ENCODE measurements at regions not wholly inside any gene's neighbourhood (a gene's known extent, or its start where the extent isn't known, plus 50 kb on each side); places are given as distances from the start of the nearest gene placed in this dataset.

- no peaks in the 10 kb centered on the region for H3K79me1 ChIP-seq (ENCODE audit: low read length)
- no peak overlapping the region for H2BK120ac ChIP-seq (ENCODE audit: low read depth, low read length)
- H3K79me2 ChIP-seq (ENCODE audit: control insufficient read depth, insufficient read depth, low read length) = no peaks in the 10 kb centered on the region
- no CpG with 5 or more reads among the region's 5 CpGs for WGBS (ENCODE audit: extremely low coverage, insufficient coverage, low lambda C conversion rate)
- no peak overlapping the region for H4K5ac ChIP-seq (ENCODE audit: low read length)
- no peak overlapping the region for H3K23ac ChIP-seq (ENCODE audit: low read length)
- no peaks in the 10 kb centered on the region for H3K27me3 ChIP-seq (ENCODE audit: insufficient read depth, low read length, poor library complexity)
- no peak overlapping the region for H3K4me2 ChIP-seq (ENCODE audit: low read length)
- no peak for DNase-seq
- H4K8ac ChIP-seq (ENCODE audit: low read depth, low read length) = no peak overlapping the region
- H3K4me1 ChIP-seq (ENCODE audit: control insufficient read depth, low read depth, low read length) = no peaks in the 10 kb centered on the region
- H2AK5ac ChIP-seq (ENCODE audit: low read length) = no peak overlapping the region
- no peaks in the 10 kb centered on the region for H3K36me3 ChIP-seq (ENCODE audit: control insufficient read depth, insufficient read depth, low read length)
- no peak overlapping the region for H3K4me3 ChIP-seq (ENCODE audit: low read length)
- no peak overlapping the region for H3K9ac ChIP-seq (ENCODE audit: low read length)
- no peak overlapping the region for H3K56ac ChIP-seq (ENCODE audit: low read length)
- H2BK15ac ChIP-seq (replicated peaks; ENCODE audit: low read depth) = no peak overlapping the region
- H2BK5ac ChIP-seq (ENCODE audit: low read length) = no peak overlapping the region
- no peak overlapping the region for H3K18ac ChIP-seq (ENCODE audit: low read length)
- H3K4ac ChIP-seq (ENCODE audit: low read depth, low read length) = no peak overlapping the region
- H3K27ac ChIP-seq (ENCODE audit: low read depth, low read length) = no peak overlapping the region
Measured at GRCh38 chr1:204817341-204817740, 53.3 kb upstream of the NFASC start.

DNA sequence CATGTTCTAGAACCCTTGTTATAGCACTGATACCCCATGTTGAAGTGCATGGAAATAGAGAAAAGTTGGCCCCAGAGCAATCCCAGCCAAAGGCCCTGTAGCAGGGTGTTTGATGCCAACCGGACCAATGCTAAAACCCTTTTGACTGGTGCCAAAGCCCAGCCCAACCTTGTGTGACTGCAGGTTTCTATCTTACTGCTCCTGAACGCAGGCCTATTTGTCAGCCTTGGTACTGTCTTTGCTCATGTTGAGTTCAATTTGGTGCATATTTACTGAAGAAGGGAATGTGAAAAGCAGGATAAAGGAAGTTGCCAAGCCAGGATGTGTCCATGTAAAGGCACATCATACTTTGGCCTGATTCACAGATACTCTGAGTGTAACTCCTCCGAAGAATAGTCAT lies 51.7 kb upstream of the NFASC start:
- Histone ChIP-seq H3K4me1 (ENCODE audit: control insufficient read depth, low read depth, low read length) (no peaks in the 10 kb centered on the region), H4K5ac (ENCODE audit: low read length) (no peak overlapping the region), H2BK15ac (replicated peaks; ENCODE audit: low read depth) (no peak overlapping the region), H3K18ac (ENCODE audit: low read length) (no peak overlapping the region), H3K79me1 (ENCODE audit: low read length) (no peaks in the 10 kb centered on the region), H3K79me2 (ENCODE audit: control insufficient read depth, insufficient read depth, low read length) (no peaks in the 10 kb centered on the region), H3K9ac (ENCODE audit: low read length) (no peak overlapping the region), H3K4ac (ENCODE audit: low read depth, low read length) (no peak overlapping the region), H3K4me2 (ENCODE audit: low read length) (no peak overlapping the region), H4K8ac (ENCODE audit: low read depth, low read length) (no peak overlapping the region), H3K56ac (ENCODE audit: low read length) (no peak overlapping the region), H3K4me3 (ENCODE audit: low read length) (no peak overlapping the region), H2BK120ac (ENCODE audit: low read depth, low read length) (no peak overlapping the region), H3K36me3 (ENCODE audit: control insufficient read depth, insufficient read depth, low read length) (no peaks in the 10 kb centered on the region), H3K27ac (ENCODE audit: low read depth, low read length) (no peak overlapping the region), H3K23ac (ENCODE audit: low read length) (no peak overlapping the region), H2AK5ac (ENCODE audit: low read length) (no peak overlapping the region), H2BK5ac (ENCODE audit: low read length) (no peak overlapping the region), H3K27me3 (ENCODE audit: insufficient read depth, low read length, poor library complexity) (no peaks in the 10 kb centered on the region)
- WGBS (ENCODE audit: extremely low coverage, insufficient coverage, low lambda C conversion rate) = no CpG with 5 or more reads among the region's 3 CpGs
- no peak for DNase-seq

GRCh38 chr1:204819495-204819894 lies 51.2 kb upstream of the NFASC start:
- no peak overlapping the region for H3K4ac ChIP-seq (ENCODE audit: low read depth, low read length)
- no peak overlapping the region for H2BK5ac ChIP-seq (ENCODE audit: low read length)
- H3K4me3 ChIP-seq (ENCODE audit: low read length) = no peak overlapping the region
- H3K27me3 ChIP-seq (ENCODE audit: insufficient read depth, low read length, poor library complexity) = no peaks in the 10 kb centered on the region
- no peak overlapping the region for H3K9ac ChIP-seq (ENCODE audit: low read length)
- no peak overlapping the region for H3K56ac ChIP-seq (ENCODE audit: low read length)
- no peak overlapping the region for H2BK120ac ChIP-seq (ENCODE audit: low read depth, low read length)
- no peak overlapping the region for H4K5ac ChIP-seq (ENCODE audit: low read length)
- no peaks in the 10 kb centered on the region for H3K36me3 ChIP-seq (ENCODE audit: control insufficient read depth, insufficient read depth, low read length)
- H3K4me2 ChIP-seq (ENCODE audit: low read length) = no peak overlapping the region
- H3K23ac ChIP-seq (ENCODE audit: low read length) = no peak overlapping the region
- no peak overlapping the region for H4K8ac ChIP-seq (ENCODE audit: low read depth, low read length)
- H2BK15ac ChIP-seq (replicated peaks; ENCODE audit: low read depth) = no peak overlapping the region
- H3K27ac ChIP-seq (ENCODE audit: low read depth, low read length) = no peak overlapping the region
- no peak for DNase-seq
- no peak overlapping the region for H3K18ac ChIP-seq (ENCODE audit: low read length)
- H3K4me1 ChIP-seq (ENCODE audit: control insufficient read depth, low read depth, low read length) = no peaks in the 10 kb centered on the region
- no peak overlapping the region for H2AK5ac ChIP-seq (ENCODE audit: low read length)
- WGBS (ENCODE audit: extremely low coverage, insufficient coverage, low lambda C conversion rate) = no CpG with 5 or more reads among the region's 2 CpGs
- H3K79me1 ChIP-seq (ENCODE audit: low read length) = no peaks in the 10 kb centered on the region
- no peaks in the 10 kb centered on the region for H3K79me2 ChIP-seq (ENCODE audit: control insufficient read depth, insufficient read depth, low read length)
